GM10266 (cell line): ENCODE measurements at regions not wholly inside any gene's neighbourhood (a gene's known extent, or its start where the extent isn't known, plus 50 kb on each side); places are given as distances from the start of the nearest gene placed in this dataset.

Experiments used
- DNase-seq: peaks from one replicate; pipeline ENCODE4 v3.0.0; 2012; ENCODE audit errors: extremely low spot score
- CTCF ChIP-seq: IDR thresholded peaks from 2 replicates; pipeline ENCODE4 v1.5.1; 2012; ENCODE audit warnings: mild to moderate bottlenecking, low read depth; ENCODE audit not compliant: control insufficient read depth, insufficient read depth; ENCODE audit errors: missing control alignments

GRCh38 chr13:58630794-58631193 lies 999.2 kb downstream of the PCDH17 start:
- no peak for DNase-seq
- TF ChIP-seq CTCF = no peak

GRCh38 chr13:58633226-58633625 lies 1001.7 kb downstream of the PCDH17 start:
- no peak for TF ChIP-seq CTCF
- no peak for DNase-seq

GRCh38 chr13:58655086-58655485 lies 1023.5 kb downstream of the PCDH17 start:
- no peak for DNase-seq
- TF ChIP-seq CTCF = no peak

GRCh38 chr13:58660826-58661225 lies 1029.3 kb downstream of the PCDH17 start:
- DNase-seq = no peak
- TF ChIP-seq CTCF = no peak

- no peak for TF ChIP-seq CTCF
- no peak for DNase-seq
Observed at GRCh38 chr13:58666331-58666730, 1034.8 kb downstream of the PCDH17 start.

GRCh38 chr13:58667096-58667495 lies 1035.6 kb downstream of the PCDH17 start:
- no peak for TF ChIP-seq CTCF
- no peak for DNase-seq

- no peak for TF ChIP-seq CTCF
Observed at GRCh38 chr13:58680115-58680514, 1048.6 kb downstream of the PCDH17 start.

More at GRCh38 chr13:58680115-58680514, 1048.6 kb downstream of the PCDH17 start:
- DNase-seq = no peak
